ENCODE measurements at regions not wholly inside any gene's neighbourhood (a gene's known extent, or its start where the extent isn't known, plus 50 kb on each side); places are given as distances from the start of the nearest gene placed in this dataset.

DNA sequence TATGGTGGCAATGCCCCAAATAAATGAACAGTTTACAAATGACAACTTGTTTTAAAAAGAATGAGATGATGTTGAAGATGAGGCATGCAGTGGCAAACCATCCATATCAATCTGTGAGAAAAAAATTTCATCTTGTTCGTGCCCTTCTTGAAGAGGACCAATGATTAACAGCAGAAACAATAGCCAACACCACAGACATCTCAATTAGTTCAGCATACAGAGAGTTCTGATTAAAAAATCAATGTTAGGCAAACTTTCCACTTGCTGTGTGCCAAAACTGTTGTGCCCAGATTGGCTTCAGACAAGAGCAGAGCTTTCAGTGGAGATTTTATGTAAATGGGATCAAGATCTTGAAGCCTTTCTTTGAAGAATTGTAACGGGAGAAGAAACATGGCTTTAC is 329.9 kb downstream of the BMP4 start:
- H3K9me3 ChIP-seq: no peaks in the 10 kb centered on the region
- H3K27ac ChIP-seq: no peak overlapping the region
- no peak for ATAC-seq
- H3K4me1 ChIP-seq: no peaks in the 10 kb centered on the region
- H3K4me3 ChIP-seq: no peak overlapping the region
- no peaks in the 10 kb centered on the region for H3K27me3 ChIP-seq
- TF ChIP-seq, protein P1, sequence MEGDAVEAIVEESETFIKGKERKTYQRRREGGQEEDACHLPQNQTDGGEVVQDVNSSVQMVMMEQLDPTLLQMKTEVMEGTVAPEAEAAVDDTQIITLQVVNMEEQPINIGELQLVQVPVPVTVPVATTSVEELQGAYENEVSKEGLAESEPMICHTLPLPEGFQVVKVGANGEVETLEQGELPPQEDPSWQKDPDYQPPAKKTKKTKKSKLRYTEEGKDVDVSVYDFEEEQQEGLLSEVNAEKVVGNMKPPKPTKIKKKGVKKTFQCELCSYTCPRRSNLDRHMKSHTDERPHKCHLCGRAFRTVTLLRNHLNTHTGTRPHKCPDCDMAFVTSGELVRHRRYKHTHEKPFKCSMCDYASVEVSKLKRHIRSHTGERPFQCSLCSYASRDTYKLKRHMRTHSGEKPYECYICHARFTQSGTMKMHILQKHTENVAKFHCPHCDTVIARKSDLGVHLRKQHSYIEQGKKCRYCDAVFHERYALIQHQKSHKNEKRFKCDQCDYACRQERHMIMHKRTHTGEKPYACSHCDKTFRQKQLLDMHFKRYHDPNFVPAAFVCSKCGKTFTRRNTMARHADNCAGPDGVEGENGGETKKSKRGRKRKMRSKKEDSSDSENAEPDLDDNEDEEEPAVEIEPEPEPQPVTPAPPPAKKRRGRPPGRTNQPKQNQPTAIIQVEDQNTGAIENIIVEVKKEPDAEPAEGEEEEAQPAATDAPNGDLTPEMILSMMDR (IDR thresholded peaks at IDR 0.05): no peak
- no peak for DNase-seq
- H3K36me3 ChIP-seq: no peaks in the 10 kb centered on the region
- intact Hi-C loops (cut with DNase I): no loop called here

- TF ChIP-seq, protein P1 (IDR thresholded peaks at IDR 0.05): no peak
- no peaks in the 10 kb centered on the region for H3K27me3 ChIP-seq
- ATAC-seq: no peak
- no peak overlapping the region for H3K27ac ChIP-seq
- intact Hi-C loops (cut with DNase I): no loop called here
- no peak overlapping the region for H3K4me3 ChIP-seq
- no peaks in the 10 kb centered on the region for H3K36me3 ChIP-seq
- no peaks in the 10 kb centered on the region for H3K9me3 ChIP-seq
- no peak for DNase-seq
- no peaks in the 10 kb centered on the region for H3K4me1 ChIP-seq
These were observed 334.2 kb downstream of the BMP4 start for GRCh38 chr14:53622447-53622846.

DNA sequence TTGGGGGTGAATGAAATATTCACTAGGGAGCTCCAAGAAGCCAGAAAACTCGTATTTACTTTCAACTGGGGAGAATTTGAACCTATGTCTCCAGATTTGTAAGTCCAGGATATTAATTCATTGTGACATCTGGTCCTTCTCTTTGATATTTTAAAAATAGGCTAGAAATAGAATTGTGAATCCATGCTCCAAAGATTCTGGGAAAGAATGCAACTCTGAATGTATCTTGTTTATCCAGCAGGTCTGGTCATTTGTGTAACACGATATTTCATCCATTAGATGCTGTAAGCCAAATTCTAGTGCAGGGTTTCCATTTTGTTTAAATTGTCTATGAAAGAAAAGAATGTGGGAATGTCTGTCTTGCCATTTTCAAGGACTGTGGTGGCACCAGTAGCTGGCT is 334.7 kb downstream of the BMP4 start:
- no peaks in the 10 kb centered on the region for H3K27me3 ChIP-seq
- DNase-seq (no peak), ATAC-seq (no peak)
- no peak overlapping the region for H3K4me3 ChIP-seq
- no peak overlapping the region for H3K27ac ChIP-seq
- H3K36me3 ChIP-seq: no peaks in the 10 kb centered on the region
- intact Hi-C loops (cut with DNase I): no loop called here
- no peaks in the 10 kb centered on the region for H3K4me1 ChIP-seq
- H3K9me3 ChIP-seq: no peaks in the 10 kb centered on the region
- TF ChIP-seq, protein P1 (IDR thresholded peaks at IDR 0.05): no peak

DNA sequence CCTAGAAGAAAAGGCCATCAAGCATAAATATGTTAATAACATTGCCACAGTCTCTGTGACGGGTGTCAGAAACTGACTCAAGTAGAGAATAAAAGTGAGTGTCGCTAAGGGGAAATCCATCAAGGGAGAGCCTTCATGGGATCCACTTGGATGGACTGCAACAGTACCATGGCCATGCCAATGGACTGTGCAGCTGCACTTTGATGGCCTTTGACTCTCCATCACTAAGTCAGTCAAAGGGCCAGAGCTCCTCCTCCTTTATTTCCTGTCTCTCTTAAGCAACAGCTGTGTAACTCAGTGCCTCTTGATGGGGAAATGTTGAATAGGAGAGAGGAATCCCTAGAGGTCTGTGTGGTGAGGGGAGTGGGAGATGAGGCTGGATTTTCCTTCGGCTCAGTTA is 335.2 kb downstream of the BMP4 start:
- Histone ChIP-seq H3K4me1 (no peaks in the 10 kb centered on the region), H3K27ac (no peak overlapping the region), H3K9me3 (no peaks in the 10 kb centered on the region), H3K36me3 (no peaks in the 10 kb centered on the region), H3K27me3 (no peaks in the 10 kb centered on the region), H3K4me3 (no peak overlapping the region)
- ATAC-seq (no peak), DNase-seq (no peak)
- TF ChIP-seq, protein P1 (IDR thresholded peaks at IDR 0.05): no peak
- intact Hi-C loops (cut with DNase I): no loop called here

GRCh38 chr14:53620890-53621289 is 335.7 kb downstream of the BMP4 start:
- DNase-seq (no peak), ATAC-seq (no peak)
- no peak overlapping the region for H3K4me3 ChIP-seq
- H3K27ac ChIP-seq: no peak overlapping the region
- H3K36me3 ChIP-seq: no peaks in the 10 kb centered on the region
- TF ChIP-seq, protein P1 (IDR thresholded peaks at IDR 0.05): no peak
- no peaks in the 10 kb centered on the region for H3K27me3 ChIP-seq
- H3K9me3 ChIP-seq: no peaks in the 10 kb centered on the region
- H3K4me1 ChIP-seq: no peaks in the 10 kb centered on the region
- intact Hi-C loops (cut with DNase I): no loop called here

Measured in left lung (tissue), 4 donors.